ENCODE measurements at regions not wholly inside any gene's neighbourhood (a gene's known extent, or its start where the extent isn't known, plus 50 kb on each side); places are given as distances from the start of the nearest gene placed in this dataset.

- TF ChIP-seq NR3C1 (CRISPR knock-in tag; IDR thresholded peaks at IDR 0.05) (no peak), TBX3 (IDR thresholded peaks at IDR 0.05; ENCODE audit: borderline replicate concordance) (no peak), ATF6 (CRISPR knock-in tag; conservative IDR thresholded peaks at IDR 0.05) (no peak), AHR (CRISPR knock-in tag; IDR thresholded peaks at IDR 0.05) (no peak), ZNF224 (CRISPR knock-in tag; IDR thresholded peaks at IDR 0.05) (no peak), ARID3A (IDR thresholded peaks at IDR 0.05; ENCODE audit: low read depth, low read length) (no peak), POLR2A (IDR thresholded peaks at IDR 0.05; ENCODE audit: insufficient read depth in 1 of 2, low read depth in 2 of 2, low read length in 2 of 2) (no peak), ZBTB10 (CRISPR knock-in tag; IDR thresholded peaks at IDR 0.05; ENCODE audit: borderline replicate concordance) (no peak)
Observed at GRCh38 chr11:116210663-116211062, 562.1 kb downstream of the BUD13 start (continued).

All from HepG2 (cell line).